GM12865 (cell line): ENCODE measurements at regions not wholly inside any gene's neighbourhood (a gene's known extent, or its start where the extent isn't known, plus 50 kb on each side); places are given as distances from the start of the nearest gene placed in this dataset.

ENCODE experiments used
- DNase-seq: peaks from one replicate; pipeline ENCODE4 v3.0.0; 2010; ENCODE audit warnings: low read depth
- H3K4me3 ChIP-seq: 2 replicates; pipeline ENCODE4 v1.5.1; 2011; ENCODE audit warnings: mild to moderate bottlenecking, low read depth, low read length, control low read depth
- TF ChIP-seq, protein P1 (sequence below): IDR thresholded peaks from 2 replicates; pipeline ENCODE4 v1.5.1; 2011; ENCODE audit warnings: low read length, control low read depth, low read depth, inconsistent platforms; ENCODE audit not compliant: insufficient read depth; ENCODE audit errors: missing control alignments

DNA sequence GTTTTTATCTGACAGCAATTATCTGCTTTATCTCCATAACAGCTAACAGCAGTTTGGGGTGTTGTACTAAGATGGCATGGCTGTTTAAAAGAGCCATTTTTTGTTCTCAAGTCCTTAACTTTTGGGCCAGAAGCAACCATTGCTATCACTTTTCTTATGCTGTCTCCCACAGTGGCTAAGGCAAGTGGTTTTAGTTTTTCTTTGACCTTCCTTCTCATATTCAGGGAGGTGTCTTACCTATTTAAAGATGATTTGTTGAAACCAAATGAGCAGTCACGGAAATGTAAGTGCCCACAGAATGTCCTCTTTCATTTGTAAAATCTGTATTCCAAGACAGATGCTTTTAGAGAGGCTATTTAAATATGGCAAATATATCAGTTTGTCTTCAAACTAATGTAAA, 96.8 kb upstream of the USP15 start:
- no peak overlapping the region for H3K4me3 ChIP-seq
- peak; percentile 30 for DNase-seq
- TF ChIP-seq, protein P1, sequence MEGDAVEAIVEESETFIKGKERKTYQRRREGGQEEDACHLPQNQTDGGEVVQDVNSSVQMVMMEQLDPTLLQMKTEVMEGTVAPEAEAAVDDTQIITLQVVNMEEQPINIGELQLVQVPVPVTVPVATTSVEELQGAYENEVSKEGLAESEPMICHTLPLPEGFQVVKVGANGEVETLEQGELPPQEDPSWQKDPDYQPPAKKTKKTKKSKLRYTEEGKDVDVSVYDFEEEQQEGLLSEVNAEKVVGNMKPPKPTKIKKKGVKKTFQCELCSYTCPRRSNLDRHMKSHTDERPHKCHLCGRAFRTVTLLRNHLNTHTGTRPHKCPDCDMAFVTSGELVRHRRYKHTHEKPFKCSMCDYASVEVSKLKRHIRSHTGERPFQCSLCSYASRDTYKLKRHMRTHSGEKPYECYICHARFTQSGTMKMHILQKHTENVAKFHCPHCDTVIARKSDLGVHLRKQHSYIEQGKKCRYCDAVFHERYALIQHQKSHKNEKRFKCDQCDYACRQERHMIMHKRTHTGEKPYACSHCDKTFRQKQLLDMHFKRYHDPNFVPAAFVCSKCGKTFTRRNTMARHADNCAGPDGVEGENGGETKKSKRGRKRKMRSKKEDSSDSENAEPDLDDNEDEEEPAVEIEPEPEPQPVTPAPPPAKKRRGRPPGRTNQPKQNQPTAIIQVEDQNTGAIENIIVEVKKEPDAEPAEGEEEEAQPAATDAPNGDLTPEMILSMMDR: no peak

DNA sequence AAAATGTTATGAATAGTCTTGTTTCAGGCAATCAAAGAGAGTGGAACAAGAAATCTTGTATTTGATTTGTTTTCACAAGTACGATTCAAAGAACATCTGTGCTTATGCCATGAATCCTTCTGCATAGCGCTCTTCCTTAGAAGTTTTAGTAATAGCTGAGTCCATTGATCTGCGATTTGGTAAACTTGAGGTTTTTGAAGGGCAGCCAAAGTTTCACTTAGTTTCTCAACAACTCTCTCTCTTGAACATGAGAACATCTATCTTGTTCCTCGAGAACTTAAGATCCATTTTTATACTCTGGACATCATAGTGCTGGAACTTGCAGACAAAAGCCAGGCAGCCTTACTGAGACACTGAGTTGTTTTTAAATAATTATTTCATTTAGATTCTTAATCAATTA, 96.2 kb upstream of the USP15 start:
- TF ChIP-seq, protein P1: no peak
- no peak overlapping the region for H3K4me3 ChIP-seq
- DNase-seq: no peak

DNA sequence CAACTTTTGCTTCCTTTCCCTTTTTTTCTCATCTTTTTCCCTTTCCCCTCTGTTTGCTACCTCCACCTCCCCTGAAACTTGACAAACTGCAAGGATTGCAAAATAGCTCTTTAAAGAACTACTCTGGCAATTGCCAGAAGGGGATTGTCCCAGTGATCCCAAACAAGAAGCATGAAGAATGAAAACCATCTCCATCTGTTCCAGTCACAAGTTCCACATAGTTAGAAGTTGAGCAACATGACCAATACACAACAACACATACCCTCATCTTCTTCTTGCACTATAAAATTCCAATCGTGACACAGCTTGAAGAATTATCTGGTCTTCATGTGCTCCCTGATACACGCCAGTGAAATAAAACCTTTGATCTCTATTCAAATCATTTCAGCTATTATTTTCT, 93.7 kb upstream of the USP15 start:
- no peak for DNase-seq
- TF ChIP-seq, protein P1: no peak
- no peak overlapping the region for H3K4me3 ChIP-seq

DNA sequence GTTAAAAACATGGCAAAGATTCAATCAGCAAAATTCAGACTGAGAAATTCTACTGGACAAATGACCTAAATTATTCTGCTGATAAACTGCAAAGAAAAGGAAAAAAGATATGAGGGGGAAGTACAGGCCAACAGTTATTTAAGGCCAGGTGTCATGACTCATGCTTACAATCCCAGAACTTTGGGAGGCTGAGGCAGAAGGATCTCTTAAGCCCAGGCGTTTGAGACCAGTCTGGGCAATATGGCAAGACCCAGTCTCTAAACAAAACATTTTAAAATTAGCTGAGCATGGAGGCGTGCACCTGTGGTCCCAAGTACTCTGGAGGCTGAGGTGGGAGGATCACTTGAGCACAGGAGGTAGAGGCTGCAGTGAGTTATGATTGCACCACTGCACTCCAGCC, 91.8 kb upstream of the USP15 start:
- TF ChIP-seq, protein P1: no peak
- DNase-seq: no peak
- no peak overlapping the region for H3K4me3 ChIP-seq

DNA sequence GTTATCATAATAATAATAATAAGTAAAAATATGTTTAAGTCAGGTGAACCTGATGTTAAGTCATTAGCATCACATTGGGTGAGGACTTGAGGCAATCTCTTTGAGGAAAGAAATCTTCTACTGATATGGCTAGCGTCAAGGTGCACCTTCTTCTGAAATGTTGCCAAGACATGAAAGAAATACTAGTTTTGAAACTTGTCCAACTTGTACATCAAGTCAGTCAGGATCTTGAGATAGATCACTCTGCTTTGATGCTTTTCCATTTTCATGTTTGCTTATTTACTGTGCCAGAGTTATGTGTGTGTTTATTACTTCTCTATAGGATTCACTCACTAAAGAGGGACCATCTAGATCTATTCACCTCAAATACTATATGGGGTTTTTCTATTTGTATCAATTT, 90.0 kb upstream of the USP15 start:
- DNase-seq: no peak
- H3K4me3 ChIP-seq: no peak overlapping the region
- TF ChIP-seq, protein P1: no peak

DNA sequence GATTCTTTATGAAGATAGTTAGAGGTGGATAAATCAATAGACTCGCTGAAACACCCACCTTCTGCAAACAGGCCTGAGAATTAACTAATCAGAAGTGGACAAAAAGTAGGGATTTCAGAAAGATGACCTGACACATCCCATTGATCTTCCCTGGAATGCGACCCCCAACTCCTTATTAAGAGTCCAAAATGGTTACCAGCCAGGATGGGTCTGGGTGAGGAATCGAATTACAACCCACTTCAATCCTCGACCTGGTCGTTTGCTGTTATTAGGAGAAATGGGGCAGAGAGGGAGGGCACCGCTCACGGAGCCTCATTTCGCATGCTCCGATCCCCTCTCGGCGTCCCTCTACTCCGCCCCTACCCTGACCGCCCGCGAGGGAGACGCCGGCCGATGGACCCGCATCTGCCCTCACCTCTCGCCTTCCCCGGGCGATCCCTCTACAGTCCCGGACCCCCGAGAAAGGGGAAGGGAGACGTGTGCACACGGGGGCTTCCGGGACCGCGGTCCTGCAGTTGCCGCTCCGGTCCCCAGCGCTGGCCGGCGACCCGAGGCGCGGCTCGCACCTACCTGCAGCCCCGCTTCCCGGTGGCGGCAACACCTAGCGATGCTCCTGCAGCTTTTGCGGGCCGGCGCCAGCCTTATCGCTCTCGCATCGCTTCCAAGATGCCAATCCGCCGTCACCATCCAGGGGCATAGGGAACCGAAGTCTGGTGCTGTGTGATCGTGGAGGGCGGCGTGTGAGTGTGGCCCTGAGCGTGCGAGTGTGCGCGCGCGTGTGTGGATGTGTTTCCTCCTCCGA, 69.3 kb upstream of the USP15 start:
- H3K4me3 ChIP-seq: no peak overlapping the region
- no peak for DNase-seq
- TF ChIP-seq, protein P1: no peak
